PC-3 (cell line): ENCODE measurements at regions not wholly inside any gene's neighbourhood (a gene's known extent, or its start where the extent isn't known, plus 50 kb on each side); places are given as distances from the start of the nearest gene placed in this dataset.

ENCODE experiments used
- ATAC-seq: fragments of 200-7000 bp; cut with Tn5 transposase; 2 replicates; pipeline ENCODE4 v1.9.1; 2020; ENCODE audit warnings: mild to moderate bottlenecking, moderate library complexity
- BruUV-seq: library from RNA; stranded (reverse); fragments of 400-500 nt; replicated peaks from 2 replicates; lab custom pipeline; 2021; lab: Mats Ljungman, UMichigan
- CTCF ChIA-PET: fragments of 300-600 bp; sonication (Branson Sonifier 250); formaldehyde crosslinking; loops from one replicate; lab custom pipeline; 2022; ENCODE audit warnings: antibody characterized with exemption; lab: Charles Lee
- POLR2A ChIA-PET: fragments of 300-600 bp; sonication (Branson Sonifier 250); formaldehyde crosslinking; loops from one replicate; lab custom pipeline; 2022; ENCODE audit warnings: antibody characterized with exemption; ENCODE audit not compliant: unreplicated experiment; lab: Charles Lee
- DNase-seq: peaks from one replicate; pipeline ENCODE4 v3.0.0-alpha.2; 2015
- H2AFZ ChIP-seq: fragments of 300-600 bp; sonication (generic); 2 replicates; pipeline ENCODE4 v1.6.0; 2016; ENCODE audit warnings: antibody characterized with exemption, low read length
- H3F3A ChIP-seq: fragments of 300-600 bp; sonication (generic); one replicate; pipeline ENCODE4 v1.6.0; 2017; ENCODE audit warnings: antibody characterized with exemption, low read length, control low read depth, mild to moderate bottlenecking; ENCODE audit not compliant: unreplicated experiment
- H3K27ac ChIP-seq: fragments of 300-600 bp; sonication (generic); 2 replicates; pipeline ENCODE4 v1.5.1; 2016; ENCODE audit warnings: mild to moderate bottlenecking, low read length
- H3K27me3 ChIP-seq: fragments of 300-600 bp; sonication (generic); 2 replicates; pipeline ENCODE4 v1.6.1; 2016; ENCODE audit warnings: low read length, mixed read lengths
- H3K36me3 ChIP-seq: fragments of 300-600 bp; sonication (generic); 2 replicates; pipeline ENCODE4 v1.6.1; 2016; ENCODE audit warnings: low read depth, mixed run types, low read length, mixed read lengths
- H3K4me1 ChIP-seq: fragments of 300-600 bp; sonication (generic); 2 replicates; pipeline ENCODE4 v1.5.1; 2016; ENCODE audit warnings: low read length; ENCODE audit not compliant: insufficient read depth
- H3K4me2 ChIP-seq: fragments of 300-600 bp; sonication (generic); 2 replicates; pipeline ENCODE4 v1.6.0; 2016; ENCODE audit warnings: low read length
- H3K4me3 ChIP-seq: fragments of 300-600 bp; sonication (generic); 2 replicates; pipeline ENCODE4 v1.5.1; 2016; ENCODE audit warnings: mild to moderate bottlenecking, low read length, mixed read lengths
- H3K79me2 ChIP-seq: fragments of 300-600 bp; sonication (generic); 2 replicates; pipeline ENCODE4 v1.6.1; 2017; ENCODE audit warnings: low read length, mixed read lengths
- H3K9ac ChIP-seq: fragments of 300-600 bp; sonication (generic); 2 replicates; pipeline ENCODE4 v1.6.0; 2016; ENCODE audit warnings: mild to moderate bottlenecking, low read length
- H3K9me2 ChIP-seq: fragments of 300-600 bp; sonication (generic); replicated peaks from 2 replicates; pipeline ENCODE4 v1.6.1; 2016; ENCODE audit warnings: mixed run types, low read length, mixed read lengths
- H3K9me3 ChIP-seq: fragments of 300-600 bp; sonication (generic); 2 replicates; pipeline ENCODE4 v1.6.1; 2016; ENCODE audit warnings: low read length, mixed read lengths
- H4K20me1 ChIP-seq: fragments of 300-600 bp; sonication (generic); 2 replicates; pipeline ENCODE4 v1.6.1; 2016; ENCODE audit warnings: low read length, mixed read lengths
- EZH2 ChIP-seq: fragments of 300-600 bp; sonication (generic); IDR thresholded peaks from one replicate; pipeline ENCODE4 v1.6.1; 2017; ENCODE audit warnings: antibody characterized with exemption, mild to moderate bottlenecking, low read length; ENCODE audit not compliant: unreplicated experiment
- EZH2phosphoT487 ChIP-seq: fragments of 300-600 bp; sonication (generic); IDR thresholded peaks from 2 replicates; pipeline ENCODE4 v1.6.1; 2018; ENCODE audit warnings: mild to moderate bottlenecking, antibody characterized with exemption, low read length, borderline replicate concordance
- intact Hi-C: fragments of 100-400 bp; cut with micrococcal nuclease; formaldehyde crosslinking; loops from 2 replicates; pipeline ENCODE4 v1.9.0; 2023
- TF ChIP-seq, protein P1 (sequence below): fragments of 300-600 bp; sonication (generic); conservative IDR thresholded peaks from 2 replicates; pipeline ENCODE4 v1.5.1; 2017; ENCODE audit warnings: antibody characterized with exemption, low read depth, mild to moderate bottlenecking, low read length

DNA sequence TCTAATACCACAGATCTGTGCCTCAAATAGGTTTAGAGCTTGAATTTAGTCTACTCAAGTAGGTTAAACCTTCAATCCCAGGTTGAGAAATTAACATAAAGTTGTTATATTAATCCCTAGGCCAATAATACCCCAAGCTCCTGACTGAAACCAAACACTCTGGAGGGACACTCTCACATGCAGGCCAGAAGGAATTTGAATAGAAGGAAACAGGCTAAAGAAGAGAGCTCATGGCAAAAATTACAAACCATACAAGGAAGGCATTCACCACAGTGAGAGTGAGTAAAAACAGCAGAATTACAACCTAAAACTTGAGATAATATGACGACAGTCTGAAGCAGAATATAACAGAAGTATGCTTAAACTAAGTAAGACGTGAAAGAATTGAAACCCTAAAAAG lies 76.1 kb upstream of the PDK4 start:
- Histone ChIP-seq H3F3A (no peaks in the 10 kb centered on the region), H2AFZ (no peak overlapping the region), H3K36me3 (no peaks in the 10 kb centered on the region), H3K4me1 (no peaks in the 10 kb centered on the region; the same call in 1 of the 2 replicates), H3K4me2 (no peak overlapping the region), H3K79me2 (no peaks in the 10 kb centered on the region), H3K4me3 (no peak overlapping the region), H3K9me2 (no peaks in the 10 kb centered on the region), H3K27ac (no peak overlapping the region), H4K20me1 (no peaks in the 10 kb centered on the region), H3K27me3 (no peaks in the 10 kb centered on the region), H3K9me3 (no peaks in the 10 kb centered on the region), H3K9ac (no peak overlapping the region)
- DNase-seq, result no peak
- POLR2A ChIA-PET, result no interaction called here
- CTCF ChIA-PET, result no interaction called here
- intact Hi-C loops, result no loop called here
- TF ChIP-seq EZH2, result no peak
- TF ChIP-seq, protein P1, sequence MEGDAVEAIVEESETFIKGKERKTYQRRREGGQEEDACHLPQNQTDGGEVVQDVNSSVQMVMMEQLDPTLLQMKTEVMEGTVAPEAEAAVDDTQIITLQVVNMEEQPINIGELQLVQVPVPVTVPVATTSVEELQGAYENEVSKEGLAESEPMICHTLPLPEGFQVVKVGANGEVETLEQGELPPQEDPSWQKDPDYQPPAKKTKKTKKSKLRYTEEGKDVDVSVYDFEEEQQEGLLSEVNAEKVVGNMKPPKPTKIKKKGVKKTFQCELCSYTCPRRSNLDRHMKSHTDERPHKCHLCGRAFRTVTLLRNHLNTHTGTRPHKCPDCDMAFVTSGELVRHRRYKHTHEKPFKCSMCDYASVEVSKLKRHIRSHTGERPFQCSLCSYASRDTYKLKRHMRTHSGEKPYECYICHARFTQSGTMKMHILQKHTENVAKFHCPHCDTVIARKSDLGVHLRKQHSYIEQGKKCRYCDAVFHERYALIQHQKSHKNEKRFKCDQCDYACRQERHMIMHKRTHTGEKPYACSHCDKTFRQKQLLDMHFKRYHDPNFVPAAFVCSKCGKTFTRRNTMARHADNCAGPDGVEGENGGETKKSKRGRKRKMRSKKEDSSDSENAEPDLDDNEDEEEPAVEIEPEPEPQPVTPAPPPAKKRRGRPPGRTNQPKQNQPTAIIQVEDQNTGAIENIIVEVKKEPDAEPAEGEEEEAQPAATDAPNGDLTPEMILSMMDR, result no peak
- TF ChIP-seq EZH2phosphoT487, result no peak
- no peak for ATAC-seq
- BruUV-seq, result no TSS peak

DNA sequence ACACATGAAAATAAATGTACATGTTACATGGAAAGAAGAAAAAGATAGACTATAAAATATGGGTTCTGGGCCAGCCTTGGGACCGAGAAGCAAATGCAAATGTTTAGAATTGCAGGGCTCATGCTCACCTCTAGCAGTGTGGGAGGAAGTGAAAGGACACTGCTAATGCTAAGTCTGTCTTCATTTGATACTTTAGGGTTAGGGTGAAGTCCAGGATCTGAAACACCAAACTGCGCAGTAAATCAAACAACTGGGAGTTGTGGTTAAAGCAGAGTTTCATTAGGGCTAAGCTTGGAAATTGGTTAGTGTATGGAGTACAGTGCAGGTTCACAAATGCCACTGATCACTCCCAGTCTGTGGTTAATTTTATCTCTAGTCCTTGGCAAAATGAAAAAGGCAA lies 73.2 kb upstream of the PDK4 start:
- Histone ChIP-seq H3K79me2 (no peaks in the 10 kb centered on the region), H3K9me2 (no peaks in the 10 kb centered on the region), H3K9ac (no peak overlapping the region), H3K4me1 (no peaks in the 10 kb centered on the region; the same call in 1 of the 2 replicates), H3K27me3 (no peaks in the 10 kb centered on the region), H3K9me3 (no peaks in the 10 kb centered on the region), H3K27ac (no peak overlapping the region), H3K4me2 (no peak overlapping the region), H4K20me1 (no peaks in the 10 kb centered on the region), H3K4me3 (no peak overlapping the region), H3F3A (no peaks in the 10 kb centered on the region), H3K36me3 (no peaks in the 10 kb centered on the region), H2AFZ (no peak overlapping the region)
- no peak for DNase-seq
- ChIA-PET CTCF (no interaction called here), POLR2A (no interaction called here)
- ATAC-seq, result no peak
- TF ChIP-seq EZH2 (no peak), EZH2phosphoT487 (no peak)
- TF ChIP-seq, protein P1, result no peak
- BruUV-seq, result no TSS peak
- intact Hi-C loops, result no loop called here

DNA sequence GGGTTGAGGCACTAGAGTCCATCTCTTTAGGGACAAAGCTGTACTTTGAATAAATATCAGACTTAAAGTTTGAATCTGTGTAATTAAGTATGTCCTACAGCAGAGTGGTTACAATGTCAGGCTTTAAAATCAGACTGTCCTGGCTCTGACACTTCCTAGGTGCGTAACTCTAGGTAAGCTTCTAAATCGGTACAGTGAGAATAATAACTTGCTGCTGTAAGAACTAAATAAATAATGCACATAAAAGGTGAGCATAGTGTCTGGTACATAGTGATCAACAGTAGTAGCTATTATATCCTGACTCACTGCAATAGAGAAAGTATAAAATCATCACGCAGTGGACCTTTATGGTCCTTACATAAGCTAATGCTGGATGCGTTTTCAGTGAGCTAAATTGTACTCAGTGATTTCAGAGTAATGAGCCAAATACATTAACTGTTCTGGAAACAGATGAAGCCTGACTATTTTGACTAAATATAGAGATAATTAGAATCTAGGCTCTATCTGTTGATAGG lies 72.2 kb upstream of the PDK4 start:
- Histone ChIP-seq H3K9ac (no peak overlapping the region), H3K36me3 (no peaks in the 10 kb centered on the region), H3K4me3 (no peak overlapping the region), H4K20me1 (no peaks in the 10 kb centered on the region), H3K27me3 (no peaks in the 10 kb centered on the region), H3K79me2 (no peaks in the 10 kb centered on the region), H3K4me1 (no peaks in the 10 kb centered on the region), H3K9me2 (no peaks in the 10 kb centered on the region), H3K27ac (no peak overlapping the region), H3K9me3 (no peaks in the 10 kb centered on the region), H2AFZ (no peak overlapping the region), H3F3A (no peaks in the 10 kb centered on the region), H3K4me2 (no peak overlapping the region)
- POLR2A ChIA-PET, result no interaction called here
- ATAC-seq (no peak), DNase-seq (no peak)
- TF ChIP-seq, protein P1, result no peak
- no peak for TF ChIP-seq EZH2phosphoT487
- TF ChIP-seq EZH2, result no peak
- intact Hi-C loops, result no loop called here
- CTCF ChIA-PET, result no interaction called here
- BruUV-seq, result no TSS peak
